GM18861 (cell line): ENCODE measurements at regions not wholly inside any gene's neighbourhood (a gene's known extent, or its start where the extent isn't known, plus 50 kb on each side); places are given as distances from the start of the nearest gene placed in this dataset.
"Not testable (repeated sequence)": the region's sequence is repeated elsewhere in the genome, so short reads cannot be mapped to it uniquely, and the experiment has no call there.

ENCODE experiments used
- ATAC-seq: cut with Tn5 transposase; IDR thresholded peaks from one replicate; pipeline ENCODE4 v1.9.1; 2021; ENCODE audit not compliant: unreplicated experiment

DNA sequence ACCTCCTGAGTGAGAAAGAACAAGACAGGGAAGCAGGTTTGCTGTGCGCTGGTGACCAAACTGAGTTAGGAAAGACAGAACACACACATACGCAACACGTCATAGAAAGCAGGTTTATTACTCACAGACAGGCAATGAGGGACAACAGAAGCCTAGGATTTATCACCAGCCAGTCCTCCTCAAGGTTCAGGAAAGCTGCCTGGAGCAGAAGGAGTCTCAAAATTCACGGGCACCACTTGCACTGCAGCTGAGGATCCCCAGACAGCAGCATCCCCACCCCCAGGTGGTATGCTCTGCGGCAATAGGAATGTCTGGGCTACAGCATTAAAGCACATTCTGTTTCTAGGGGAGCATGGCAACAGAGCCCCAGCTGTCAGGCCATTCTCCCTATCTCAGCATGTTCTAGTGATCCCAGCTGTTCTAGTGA, 284.4 kb upstream of the RGPD4 start:
- no peak for ATAC-seq

DNA sequence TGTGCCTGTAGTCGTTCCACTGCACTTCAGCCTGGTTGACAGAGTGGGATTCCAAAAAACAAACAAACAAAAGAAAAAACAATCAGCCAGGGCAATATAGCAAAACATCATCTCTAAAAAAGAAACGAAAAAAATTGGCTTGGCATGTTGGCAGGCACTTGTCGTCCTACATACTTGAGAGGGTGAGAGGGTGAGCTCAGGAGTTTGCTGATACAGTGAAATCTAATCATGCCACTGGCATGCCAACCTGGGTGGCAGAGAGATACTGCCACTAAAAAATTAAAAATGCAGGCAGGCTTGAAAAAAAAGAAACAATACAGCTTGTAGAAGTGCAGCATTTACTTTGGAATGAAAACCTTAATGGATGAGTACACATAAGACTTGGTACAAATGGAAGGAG, 282.9 kb upstream of the RGPD4 start:
- ATAC-seq, result no peak

DNA sequence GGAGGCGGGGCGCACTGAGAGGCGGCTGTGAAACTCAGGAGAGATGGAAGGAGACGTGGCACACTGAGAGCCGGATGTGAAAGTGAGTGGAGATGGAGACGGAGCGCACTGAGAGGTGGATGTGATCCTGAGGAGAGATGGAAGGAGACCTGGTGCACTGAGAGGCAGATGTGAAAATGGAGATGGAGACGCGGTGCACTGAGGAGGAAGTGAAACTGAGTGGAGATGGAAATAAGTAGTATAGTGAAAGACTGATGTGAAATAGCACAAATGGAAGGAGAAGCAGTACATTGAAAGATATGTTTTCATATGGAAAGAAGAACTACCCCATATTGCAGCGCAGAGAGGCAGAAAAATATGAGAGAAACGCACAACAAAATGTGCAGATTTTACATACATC, 281.6 kb upstream of the RGPD4 start:
- ATAC-seq, result no peak

DNA sequence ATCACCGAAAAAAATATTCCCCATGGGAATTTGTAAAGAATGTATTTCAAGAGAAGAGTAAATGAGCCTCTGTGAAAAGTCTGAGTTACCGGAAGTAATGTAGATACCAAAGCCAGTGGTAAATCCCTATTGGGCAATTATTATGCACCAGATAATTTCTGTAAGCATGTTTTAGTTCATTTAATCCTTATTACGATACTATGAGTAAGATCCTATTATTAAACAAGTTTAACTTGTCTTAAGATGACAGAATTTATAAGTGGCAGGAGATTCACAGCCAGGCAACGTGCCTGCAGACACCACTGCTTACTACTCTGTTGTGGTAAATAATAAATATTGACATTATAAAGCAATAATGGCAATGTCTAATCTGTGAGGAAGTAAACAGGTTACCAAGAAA, 280.8 kb upstream of the RGPD4 start:
- no peak for ATAC-seq

DNA sequence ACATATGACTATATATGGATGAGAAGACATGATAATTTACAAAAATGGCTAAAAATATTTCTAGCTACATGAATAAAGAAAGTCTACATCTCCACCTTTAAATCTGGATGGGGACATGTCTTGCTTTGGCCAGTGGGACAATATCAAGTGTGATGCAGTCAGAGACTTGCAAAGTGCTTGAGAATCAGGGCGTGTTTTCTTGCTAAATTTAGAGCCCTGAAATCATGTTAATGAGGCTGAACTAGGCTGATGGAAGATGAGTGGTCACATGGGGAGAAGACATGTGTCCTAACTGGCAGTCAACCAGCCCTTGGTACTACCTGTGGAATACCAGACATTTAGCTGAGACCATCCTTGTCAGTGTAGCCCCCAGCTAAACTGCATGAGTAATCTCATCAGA, 278.5 kb upstream of the RGPD4 start:
- ATAC-seq, result no peak

DNA sequence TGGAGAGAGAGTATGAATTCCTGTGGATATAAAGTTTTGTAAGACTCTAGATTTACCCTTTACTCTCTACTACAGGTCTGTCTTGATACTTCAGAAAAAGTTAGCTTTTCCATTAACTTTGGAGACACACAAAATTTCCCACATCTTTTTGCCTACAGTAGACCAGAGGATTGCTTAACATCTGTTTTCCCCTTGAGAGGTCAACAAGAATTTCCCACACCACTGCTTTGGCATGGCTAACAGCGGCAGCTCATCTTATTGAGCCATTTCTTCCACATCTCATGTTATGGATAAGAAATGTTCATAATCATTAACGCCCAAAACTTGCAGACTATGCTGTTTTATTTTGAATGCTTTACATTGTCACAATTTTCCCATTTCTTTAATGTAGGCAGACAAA, 273.6 kb upstream of the RGPD4 start:
- no peak for ATAC-seq

DNA sequence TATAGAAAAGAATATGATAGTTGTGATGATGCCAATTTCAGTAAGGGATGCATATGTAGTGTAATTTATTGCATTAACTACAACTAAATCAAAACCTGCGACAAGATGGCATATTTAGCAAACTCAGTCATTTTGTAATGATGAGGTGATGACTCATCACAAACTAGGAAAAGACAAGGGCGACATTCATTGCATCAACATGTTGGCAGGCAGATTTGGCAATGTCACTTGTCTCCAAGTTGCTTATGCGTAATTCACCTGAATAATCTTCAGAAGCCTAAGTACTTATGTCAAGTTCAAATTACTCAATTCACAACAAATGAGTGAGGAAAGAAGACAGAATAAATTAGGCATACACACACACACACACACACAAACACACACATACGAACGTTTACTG, 273.2 kb upstream of the RGPD4 start:
- no peak for ATAC-seq

DNA sequence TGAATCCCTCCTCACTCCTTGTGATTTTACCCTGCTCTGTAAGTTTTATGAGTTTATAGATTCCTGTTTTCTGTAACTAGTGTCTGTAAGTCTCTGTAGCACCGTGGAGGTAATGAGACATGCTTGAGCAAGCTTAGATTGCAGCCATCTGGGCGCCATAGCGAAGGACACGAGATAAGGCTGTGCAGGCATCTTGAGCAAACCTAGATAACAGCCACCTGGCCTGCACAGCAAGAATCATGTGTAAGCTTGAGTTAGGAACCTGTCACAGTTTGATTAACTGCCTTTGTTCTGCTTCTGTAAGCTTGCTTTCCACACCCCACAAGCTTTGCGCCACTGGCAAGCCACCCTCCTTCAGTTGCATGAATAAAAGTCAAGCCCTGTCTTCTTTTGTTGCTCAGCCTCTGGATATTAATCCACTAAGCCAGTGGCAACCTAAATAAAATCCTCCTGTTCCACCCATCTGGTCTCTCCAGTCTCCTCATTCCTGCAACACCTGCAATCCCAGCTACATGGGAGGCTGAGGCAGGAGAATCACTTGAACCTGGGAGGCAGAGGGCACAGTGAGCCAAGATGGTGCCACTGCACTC, 270.6 kb upstream of the RGPD4 start:
- no peak for ATAC-seq

DNA sequence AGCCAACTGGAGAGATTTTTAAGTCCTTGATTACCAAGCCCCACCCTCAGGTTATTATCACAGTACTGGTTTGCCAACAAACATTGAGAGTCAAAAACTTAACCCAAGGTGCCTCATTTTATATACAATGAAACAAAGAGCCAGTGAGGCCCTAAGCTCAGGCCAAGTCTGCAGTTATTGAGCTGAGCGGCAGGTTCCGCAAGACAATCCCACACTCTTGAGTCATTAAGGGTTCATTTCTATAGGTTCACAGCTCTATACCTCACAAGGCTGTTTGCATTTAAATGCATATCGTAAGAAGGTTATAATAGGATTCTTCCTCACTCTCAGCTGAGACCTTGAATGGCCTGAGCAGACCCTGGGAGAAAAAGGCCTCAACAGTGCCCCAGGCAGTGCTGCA, 268.4 kb upstream of the RGPD4 start:
- no peak for ATAC-seq

DNA sequence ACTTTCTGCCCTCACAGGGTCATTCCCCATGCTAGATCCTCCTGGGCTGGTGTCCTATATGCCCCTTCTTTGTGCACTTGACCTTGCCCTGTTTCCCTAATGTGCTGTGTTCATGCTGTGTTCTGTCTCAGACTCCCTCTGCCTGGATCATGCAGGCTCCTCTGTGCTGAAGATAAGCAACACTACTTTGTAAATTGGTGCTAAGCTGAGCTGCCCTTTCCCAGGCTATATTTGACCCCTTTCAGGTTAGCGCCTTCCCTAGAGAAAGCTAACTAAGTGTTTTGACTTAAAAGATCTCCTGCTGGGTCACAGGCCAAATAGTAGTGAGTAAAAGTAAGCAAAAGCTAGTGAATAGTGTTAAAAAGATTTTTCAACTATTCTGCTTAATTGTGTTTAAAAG, 257.2 kb upstream of the RGPD4 start:
- no peak for ATAC-seq

DNA sequence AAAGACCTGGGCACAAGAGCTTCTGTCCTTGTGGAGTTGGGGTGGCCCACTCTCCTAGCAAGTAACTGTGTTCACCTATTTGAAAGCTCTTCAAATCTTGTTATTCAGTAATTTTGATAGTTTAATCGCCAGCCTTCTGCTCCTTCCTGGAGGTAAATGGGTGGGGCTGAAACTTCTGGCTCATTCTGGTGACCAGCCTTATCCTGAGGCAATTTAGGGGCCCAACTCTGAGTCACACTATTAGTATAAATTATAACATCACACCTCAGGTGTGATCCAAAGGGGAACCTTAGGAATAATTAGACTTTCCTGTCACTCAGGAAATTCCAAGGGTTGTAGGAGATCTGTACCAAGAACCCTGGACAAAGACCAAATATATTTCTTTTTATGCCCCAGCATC, 255.8 kb upstream of the RGPD4 start:
- ATAC-seq, result no peak

DNA sequence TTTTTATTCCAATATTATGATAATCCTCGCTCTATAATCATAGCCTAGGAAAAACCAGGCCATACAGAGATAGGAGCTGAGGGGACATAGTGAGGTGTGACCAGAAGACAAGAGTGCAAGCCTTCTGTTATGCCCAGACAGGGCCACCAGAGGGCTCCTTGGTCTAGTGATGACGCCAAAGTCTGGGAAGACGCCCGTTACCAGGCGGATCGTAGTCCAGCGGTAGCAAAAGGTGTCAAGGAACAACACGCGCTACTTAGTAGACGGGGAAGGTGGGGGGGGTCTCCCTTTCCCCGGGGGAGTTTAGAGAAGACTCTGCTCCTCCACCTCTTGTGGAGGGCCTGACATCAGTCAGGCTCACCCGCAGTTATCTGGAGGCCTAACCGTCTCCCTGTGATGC, 253.8 kb upstream of the RGPD4 start:
- ATAC-seq, result not testable (repeated sequence)

DNA sequence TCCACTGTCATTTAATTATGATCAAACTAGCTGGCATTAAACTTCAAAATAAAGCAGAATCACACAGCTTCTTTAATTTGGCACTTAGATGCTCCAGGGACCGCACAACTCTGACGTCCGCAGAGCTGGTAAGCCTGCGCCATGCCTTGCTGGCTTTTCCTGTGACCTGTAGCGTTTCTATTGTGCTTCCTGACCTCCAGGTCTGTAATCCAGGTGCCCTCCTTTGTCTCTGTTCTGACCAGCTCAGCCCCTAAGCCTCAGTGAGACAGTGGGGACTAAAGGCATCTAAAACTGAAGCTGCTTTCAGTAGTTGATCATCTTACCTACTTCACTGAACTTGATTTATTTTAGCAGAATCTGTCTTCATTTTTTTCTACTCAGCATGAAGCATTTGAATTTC, 249.7 kb upstream of the RGPD4 start:
- ATAC-seq, result no peak

DNA sequence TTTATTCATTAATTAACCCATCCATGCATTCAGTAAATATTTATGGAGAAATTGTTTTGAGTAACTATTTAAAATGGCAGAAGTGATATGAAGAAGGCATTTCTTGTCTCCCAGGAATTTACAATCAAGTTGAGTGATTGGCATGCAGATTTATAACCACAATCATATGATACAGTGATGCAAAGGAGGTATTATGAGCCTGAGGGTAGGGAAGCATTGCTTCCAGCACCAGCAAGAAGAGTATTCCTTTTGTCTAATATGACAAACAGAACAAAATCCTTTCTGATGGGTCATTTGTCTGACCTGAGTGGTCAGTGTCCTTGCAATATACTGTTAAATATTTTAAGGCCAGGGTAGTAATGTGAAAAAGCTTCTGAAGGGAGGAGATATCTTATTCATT, 244.2 kb upstream of the RGPD4 start:
- no peak for ATAC-seq

DNA sequence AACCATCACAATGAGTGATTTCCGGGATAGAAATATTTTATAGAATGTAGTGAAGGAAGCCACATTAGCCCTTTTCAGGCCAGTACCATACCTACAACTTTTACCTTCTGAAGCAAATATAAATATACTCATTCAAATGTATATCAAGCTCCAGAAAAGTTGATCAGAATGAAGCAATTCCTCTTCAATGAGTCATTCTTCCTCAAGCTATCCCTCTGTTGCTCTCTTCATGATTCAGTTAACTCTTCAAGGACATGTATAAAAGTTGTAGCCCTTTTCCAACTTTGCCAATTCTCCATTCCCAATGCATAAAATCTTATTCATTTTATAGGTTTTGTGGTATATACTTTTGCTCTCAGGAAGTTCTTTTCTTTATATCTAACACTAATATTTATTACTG, 242.1 kb upstream of the RGPD4 start:
- ATAC-seq, result no peak

DNA sequence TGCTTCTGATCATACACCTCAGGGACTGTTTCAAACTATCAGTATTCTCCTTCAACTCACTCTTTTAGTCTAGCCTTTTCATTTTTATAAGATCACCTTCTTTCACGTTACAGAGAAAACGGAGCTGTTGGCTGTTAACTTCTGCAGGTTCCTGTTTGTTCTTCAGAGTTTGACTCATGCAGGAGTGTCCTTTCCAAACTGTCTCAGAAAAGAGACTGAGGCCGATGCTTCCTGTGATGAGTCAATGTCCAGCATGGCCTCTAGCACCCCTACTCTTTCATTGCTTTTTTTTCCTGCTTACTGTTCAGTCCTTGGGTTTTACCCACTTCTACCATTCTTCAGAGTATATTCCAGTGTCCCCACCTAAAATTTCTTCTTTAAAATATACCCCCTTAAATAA, 240.8 kb upstream of the RGPD4 start:
- no peak for ATAC-seq

DNA sequence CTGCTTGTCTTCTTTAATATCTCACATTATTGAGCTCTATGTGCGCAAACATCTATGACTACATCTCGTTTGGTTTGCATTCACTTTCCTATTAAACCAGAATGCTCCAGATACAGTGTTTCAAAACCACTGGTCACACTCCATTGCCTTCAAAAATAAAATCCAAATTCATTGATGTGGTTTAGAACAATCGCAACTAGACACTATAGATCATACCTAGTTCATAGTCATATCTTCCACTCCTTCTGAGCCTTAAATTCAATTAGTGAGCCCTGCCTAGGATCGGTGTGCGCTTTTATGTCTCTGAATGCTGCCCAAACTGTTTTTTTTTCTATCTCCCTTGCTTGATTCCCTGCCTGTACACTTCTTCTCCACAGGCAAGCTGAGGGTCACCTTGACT, 238.5 kb upstream of the RGPD4 start:
- no peak for ATAC-seq

DNA sequence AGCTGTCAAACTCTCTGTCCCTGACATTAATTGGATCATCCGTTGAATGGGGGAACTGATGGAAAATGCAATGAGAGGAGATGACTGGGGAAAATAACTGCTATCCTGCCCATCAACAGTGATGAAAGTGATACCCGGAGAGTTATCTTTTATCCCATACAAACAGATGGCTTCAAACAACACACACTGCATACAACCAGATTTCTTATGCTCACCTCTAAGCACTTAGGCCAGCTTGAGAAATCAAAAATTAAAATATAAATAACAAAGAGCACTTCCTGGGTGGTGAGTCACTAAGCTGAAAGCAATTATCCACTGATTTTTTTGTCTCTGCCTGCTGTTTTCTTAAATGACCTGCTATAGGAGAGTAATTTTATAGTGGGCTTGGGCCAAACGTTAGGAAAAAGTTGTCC, 237.6 kb upstream of the RGPD4 start:
- no peak for ATAC-seq

DNA sequence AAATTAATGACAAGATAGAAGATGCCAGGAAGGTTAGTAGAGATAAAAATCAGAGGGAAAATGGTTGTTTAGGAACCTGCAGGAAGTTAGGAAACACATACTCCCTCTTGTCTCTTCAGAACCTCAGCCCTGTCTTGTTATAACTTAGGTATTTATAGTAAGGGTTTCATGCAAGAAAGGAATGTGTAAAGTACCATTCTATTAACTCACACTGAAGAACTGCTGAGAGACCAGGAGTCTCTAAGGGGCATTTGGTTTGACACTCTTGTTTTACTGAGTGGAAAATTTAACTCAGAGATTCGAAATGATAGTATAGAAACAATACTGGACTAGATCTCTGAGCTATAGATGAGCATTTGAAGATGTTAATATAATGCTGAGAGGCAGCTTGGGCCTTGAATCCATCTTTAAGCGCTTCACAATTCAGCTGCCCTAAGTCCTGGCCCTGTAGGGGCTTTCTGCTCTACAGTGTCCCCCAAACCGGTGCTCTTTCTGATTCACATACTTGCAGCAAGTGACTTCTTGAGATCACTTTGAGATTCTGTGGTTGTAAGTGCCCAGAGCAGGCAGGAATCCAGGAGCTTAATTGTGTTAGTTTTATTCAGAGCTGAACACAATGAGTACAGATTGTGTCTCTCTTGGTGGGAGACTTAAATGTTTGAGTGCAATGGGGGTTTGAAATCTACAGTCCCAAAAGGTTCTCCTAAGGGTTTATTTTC, 235.0 kb upstream of the RGPD4 start:
- ATAC-seq, result no peak

DNA sequence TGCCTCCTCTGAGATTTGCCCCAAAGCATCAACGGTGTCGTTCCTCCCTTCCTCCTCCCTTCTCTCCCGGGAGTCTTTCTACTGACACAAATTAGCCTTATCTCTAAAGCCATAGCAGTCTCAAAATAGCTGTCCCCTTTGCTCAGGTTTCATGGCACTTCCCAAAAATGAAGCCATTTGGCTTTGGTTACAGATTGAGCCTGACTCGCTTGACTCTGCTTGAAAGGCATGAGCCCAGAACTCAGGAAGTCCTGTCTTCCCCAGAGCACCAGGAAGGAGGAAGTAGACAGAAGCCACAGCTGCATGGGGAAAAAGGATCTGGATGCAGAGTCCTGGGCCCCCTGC, 234.4 kb upstream of the RGPD4 start:
- ATAC-seq, result no peak

DNA sequence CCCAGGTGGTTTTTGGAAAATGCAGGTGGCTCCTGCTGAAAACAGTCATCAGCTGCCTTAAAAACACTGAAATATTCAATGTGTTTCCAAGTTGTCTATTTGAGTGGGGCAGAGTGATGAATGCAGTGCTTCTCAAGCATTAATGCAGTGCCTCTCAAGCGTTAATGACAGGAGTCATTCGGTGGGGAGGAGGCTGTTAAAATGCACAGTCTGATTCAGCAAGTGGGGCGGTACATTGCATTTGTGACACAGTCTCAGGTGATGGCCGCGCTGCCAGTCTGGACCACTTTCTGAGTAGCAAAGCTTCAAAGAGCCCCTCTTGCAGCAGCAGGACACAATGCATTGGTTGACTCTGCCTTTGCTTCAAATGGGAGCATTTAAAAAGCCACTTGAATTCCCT, 231.4 kb upstream of the RGPD4 start:
- no peak for ATAC-seq

DNA sequence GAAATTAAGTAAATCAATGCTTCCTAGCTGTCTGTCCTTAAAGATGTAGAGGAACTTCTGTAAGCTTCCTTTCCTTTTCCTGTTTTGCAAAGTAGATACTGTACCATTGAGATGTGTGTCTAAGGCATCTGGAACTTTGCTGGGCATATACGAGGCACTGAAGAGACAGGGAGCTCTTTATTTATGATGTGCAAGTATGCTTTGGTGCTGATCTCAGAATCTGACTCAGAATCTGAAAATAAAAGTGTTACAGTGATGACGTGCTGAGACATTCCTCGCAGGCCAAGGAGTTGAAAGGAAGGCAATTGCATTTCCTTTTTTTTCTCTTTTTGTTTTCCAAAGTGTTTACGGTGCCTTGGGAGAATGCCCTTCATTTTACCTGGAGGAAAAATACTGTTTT, 230.9 kb upstream of the RGPD4 start:
- no peak for ATAC-seq

DNA sequence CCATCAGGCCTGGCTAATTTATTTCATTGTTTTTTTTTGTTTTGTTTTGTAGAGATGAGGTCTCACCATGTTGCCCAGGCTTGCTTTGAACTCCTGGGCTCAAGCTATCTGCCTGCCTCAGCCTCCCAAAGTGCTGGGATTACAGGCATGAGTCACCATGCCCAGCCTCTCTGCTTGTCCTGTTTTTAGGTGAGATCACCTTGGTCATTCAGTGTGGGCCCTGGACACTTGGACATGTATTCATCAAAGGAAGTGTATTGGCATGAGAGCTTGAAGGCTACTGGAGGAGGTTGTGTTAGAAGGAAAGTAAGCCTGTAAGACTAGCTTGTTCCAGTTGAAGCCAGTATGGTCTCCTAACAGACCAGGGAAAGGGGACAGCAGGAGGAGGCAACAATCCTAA, 229.2 kb upstream of the RGPD4 start:
- ATAC-seq, result no peak
